ENCODE measurements at regions not wholly inside any gene's neighbourhood (a gene's known extent, or its start where the extent isn't known, plus 50 kb on each side); places are given as distances from the start of the nearest gene placed in this dataset.
A peak's percentile ranks its signal among the peaks of the same experiment; 100 is the strongest.
"Not testable (repeated sequence)": the region's sequence is repeated elsewhere in the genome, so short reads cannot be mapped to it uniquely, and the experiment has no call there.

DNA sequence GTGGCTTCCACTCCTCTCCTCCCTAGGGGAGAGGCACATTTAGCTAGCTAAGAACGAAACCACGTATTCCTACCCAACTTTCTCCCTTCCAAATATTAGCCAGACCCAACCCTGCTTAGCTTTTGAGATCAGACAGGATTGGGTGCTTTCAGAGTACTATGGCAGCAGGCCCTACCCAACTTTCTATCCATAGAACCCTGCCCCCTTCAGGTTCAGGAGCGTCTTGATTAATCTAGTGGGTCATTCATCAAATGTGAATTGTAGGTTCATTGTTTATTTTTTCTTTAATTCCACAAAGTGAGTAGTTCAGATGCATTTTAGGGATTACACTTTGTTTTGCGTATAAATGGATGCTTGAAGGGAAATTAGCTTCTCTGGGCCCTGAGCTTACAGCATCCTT lies 188.3 kb downstream of the MIB1 start:
- no peak for DNase-seq

DNA sequence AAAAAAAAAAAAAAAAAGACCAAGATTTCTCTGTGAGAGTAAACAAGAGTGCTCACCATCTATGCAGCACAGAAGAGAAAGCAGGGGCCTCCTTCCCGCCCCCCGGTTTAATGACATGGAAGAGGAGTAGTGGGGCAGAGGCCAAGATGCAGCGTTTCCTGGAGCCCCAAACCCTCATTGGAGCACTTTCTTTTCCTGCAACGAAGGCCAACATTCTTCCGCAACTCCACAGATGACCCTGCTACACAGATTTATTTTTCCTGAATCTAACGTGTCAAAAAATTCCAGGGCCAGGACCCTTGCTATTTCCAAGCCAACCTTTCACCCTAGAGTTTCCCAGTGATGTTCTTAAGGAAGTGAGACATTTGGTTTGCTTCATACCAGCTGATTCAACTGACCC lies 189.6 kb downstream of the MIB1 start:
- DNase-seq = no peak

DNA sequence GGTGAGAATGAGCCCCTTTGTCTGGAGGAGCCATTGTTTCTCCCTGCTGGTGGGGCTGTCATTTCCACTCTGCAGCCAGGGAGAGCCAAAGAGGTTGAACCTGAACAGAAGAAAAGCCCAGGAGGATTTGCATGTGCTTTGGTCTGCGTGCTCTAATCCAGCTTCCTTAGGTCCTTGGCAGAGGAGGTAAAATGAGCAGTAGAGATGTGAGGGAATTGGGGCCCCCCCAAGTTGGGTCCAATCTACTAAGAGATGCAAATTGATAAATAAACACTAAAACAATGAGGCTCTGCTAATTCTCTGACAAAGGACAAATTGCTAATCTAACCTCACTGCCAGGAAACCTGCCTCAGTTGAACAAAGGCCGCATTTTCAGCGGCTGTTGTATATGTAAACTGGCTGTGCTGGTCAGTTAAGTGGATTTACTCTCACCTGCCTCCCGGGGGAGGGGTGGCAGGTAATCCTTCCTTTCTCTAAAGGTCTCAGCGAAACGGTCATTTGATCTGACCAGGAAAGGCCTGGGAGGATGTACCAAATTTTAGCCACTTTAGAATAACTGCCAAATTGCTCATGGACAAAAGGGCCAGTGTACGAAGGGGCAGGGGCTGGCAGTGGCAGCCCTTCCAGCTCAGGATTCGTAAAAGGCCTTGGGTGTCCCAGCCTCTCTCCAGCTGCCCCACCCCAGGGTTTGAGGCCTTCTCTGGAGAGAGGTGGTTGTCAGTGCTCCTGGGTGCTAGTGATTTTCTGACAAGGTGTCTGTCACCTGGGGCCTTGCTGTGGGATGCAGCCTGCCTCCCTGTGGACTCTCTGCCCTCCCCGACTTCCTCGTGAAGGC lies 193.6 kb downstream of the MIB1 start:
- no peak for DNase-seq

DNA sequence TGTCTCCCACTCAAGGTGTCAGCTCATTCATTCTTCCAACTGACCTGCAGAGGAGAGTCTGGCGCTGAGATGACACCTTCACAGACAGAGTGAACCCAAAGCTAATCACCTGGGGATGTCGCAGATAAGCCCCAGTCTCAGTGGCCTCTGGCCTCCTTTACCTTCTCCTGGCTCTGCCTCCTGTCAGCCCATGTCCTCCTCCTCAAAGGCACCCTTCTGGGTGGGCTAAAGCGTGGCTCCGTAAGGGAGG lies 194.1 kb downstream of the MIB1 start:
- no peak for DNase-seq

DNA sequence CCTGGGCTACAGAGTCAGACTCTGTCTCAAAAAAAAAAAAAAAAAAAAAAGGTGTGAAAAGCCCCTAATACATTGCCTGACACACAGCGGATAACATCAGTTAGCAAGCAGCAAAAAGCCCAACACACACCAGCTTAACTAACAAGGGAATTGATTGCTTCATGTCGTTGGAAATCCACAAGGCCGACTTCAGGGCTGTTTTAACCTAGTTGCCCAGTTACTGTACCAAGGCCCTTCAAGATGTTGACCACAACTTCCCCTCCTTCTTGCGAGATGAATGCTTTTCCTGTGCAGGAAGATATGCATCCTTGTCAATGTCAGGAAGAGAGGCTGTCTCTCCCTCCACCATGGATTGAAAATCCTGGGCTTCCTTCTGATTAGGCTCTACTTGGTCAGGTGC lies 202.9 kb downstream of the MIB1 start:
- DNase-seq = no peak

DNA sequence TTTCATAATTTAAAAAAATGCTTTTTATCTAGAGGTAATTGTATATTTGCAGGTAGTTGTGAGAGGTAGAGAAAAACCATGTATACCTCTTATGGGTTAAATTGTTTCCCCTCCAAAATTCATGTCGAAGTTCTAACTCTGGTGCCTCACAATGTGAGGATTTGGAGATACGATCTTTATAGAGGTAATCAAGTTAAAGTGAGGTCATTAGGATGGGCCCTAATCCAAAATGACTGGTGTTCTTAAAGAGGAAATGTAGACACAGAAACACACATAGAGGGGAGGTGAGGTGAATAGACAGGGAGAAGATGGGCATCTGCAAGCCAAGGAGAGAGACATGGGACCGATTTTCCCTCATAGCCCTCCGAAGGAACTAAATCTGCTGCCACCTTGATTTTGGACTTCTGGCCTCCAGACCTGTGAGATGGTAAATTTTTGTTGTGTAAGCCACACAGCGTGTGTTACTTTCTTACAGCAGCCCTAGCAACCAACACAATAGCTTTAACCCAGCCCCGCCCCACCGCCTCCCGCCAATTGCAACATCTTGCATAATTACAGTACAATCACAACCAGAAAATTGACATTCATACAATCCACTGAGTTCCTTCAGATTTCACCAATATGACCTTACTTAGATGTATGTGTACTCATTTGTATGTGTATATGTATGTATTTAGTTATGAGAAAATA lies 208.9 kb downstream of the MIB1 start:
- no peak for DNase-seq

DNA sequence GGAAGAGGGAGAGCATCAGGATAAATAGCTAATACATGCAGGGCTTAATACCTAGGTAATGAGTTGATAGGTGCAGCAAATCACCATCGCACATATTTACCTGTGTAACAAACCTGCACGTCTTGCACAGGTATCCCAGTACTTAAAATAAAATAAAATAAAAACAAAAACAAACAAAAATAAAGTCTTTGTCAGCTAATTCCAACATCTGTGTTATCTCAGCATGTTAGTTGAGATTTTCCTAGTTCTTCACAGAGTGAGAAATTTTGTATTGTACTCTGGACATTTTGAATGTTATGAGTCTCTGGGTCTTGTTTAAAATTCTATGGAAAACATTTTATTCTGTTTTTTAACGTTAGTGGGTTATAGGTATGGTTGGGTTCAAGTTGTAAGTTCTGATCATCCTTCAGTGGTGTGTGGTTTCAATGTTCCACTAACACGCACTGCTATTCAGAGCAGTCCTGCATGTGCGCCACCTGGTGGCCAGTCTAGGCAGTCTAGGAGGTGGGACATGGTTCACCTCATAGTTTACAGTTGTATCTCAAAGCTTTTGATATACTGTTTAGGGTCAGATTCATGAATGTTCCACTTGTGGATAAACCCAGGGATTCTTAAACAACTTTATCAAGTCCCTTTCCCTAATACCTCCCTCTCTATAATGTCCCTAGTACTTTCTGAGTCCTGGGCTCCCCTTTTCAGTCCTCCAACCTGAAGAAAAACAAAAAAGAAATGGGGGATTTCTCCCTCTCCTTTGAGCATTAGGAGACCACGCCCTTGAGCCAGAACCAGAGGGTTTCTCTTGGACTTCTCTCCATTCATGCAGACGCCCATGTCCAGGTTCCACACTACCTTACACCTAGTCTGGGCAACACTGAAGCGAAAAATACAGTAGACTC lies 213.4 kb upstream of the GATA6 start:
- peak; percentile 40 for DNase-seq

DNA sequence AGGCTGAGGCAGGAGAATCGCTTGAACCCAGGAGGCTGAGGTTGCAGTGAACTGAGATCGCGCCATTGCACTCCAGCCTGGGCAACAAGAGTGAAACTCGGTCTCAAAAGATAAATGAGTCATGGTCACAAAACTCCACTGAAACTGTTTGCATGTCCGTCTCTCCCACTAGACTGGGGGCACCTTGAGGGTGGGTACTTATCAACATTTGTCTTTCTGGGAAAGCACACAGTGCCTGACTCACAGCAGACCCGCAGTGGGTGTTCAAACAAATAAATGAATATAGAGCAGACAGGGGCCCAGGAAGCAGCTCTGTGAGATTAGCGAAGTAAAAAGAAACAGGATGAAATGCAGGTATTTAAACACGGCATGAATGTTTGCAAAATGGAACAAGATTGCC lies 211.1 kb upstream of the GATA6 start:
- no peak for DNase-seq

DNA sequence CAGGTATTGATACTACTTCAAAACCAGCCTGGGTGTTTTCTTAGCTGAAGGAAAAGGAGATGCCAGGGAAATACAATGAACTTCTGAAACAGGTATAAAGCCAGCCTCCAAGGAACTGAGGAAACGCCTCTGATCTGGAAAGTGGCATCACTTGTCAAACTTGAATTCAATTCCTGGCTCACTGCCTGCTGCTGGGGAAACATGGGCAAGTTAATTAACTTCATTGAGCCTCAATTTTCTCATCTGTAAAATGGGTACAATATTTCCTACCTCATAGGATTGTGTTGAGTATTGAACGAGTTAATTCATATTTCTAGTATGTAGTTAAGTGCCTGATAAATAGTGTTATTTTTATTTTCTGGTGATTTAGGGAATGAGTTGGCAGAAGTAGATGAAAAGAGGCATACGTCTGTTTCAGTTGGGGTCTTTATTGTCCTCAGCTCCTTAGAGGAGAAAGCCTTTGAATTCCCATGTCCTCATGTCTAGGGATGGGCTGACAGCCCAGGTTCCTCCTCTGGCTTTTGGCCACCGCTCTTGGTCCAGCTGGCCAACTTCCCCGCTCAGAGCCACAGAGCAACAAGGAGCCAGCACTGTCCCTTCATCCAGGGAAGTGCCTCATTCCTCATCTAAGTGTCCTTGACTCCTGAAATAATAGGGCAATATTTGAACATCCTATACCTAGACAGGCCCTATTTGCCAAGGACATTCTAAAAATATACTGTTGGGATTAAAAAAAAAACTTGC lies 210.5 kb upstream of the GATA6 start:
- DNase-seq = no peak

DNA sequence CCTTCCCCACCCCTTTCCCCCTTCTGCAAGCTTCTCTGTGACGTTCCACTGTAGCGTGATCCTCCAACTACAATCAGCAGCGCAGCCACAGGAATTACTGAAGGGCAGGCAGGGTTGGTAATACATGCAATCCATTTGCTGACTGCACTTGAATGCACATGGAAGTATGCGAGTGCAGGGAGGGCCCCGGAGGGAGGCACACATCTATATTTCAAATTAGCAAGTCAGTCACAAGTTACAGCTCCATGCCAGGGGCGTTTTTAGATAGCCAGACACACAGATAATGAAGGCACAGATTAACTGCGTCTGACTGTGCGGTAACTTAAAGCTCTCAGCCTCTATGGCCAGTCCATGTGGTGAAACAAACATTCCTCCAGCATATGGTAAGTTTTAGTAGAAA lies 209.2 kb upstream of the GATA6 start:
- no peak for DNase-seq

DNA sequence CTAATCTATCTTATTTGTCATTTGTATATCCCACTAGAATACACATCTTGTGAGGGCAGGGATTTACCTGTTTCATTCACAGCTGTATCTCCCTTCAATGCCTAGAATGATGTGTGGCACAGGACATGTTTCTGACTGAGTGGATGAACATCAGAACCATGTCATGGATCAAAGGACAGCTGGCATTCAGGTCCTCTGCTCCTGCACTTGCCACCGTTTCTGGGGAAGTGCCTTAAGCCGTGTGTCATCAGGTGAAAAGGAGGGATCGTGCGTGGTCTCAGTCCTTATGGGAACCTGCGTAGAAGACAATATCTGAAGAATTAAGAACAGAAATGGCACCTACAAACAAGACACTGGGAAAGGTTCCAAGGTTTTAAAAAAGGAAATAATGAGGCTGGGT lies 206.1 kb upstream of the GATA6 start:
- DNase-seq = no peak

DNA sequence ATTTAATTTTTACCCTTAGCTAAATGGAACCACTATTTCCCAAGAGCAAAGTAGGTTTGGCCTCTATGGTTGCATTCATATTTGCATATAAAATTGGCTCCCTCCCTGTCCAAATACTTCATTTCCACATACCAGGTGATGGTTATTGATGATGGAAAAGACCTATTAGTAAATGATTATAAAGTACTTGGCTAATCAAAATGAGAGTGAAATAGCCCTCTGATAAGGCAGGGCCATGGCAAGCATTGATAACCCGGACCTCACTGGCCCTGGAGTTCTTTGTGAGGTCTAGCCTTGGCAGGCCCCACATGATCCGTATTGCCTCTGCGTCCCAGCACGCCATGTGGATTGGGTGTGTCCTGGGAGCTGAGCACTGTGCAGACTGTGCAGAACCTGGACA lies 201.1 kb upstream of the GATA6 start:
- DNase-seq = no peak

DNA sequence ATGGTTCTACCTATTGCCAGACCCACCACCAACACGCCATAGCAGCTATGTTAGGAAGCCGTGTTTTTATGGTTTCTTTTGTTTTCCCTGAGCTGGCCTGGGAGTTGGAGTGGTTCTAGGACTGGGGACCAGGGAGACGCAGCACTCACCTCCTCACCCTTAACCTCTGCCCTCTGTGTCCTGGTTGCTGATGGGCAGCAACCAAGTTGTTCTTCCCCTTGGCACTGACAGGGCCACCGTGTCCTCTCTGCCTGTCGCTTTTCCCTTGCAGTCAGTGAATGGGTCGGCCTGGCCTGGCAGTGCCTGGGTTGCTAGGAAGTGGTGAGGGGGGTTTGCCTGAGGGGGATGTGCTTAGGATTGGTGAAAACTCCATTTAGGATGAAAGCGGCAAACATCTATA lies 197.1 kb upstream of the GATA6 start:
- no peak for DNase-seq

DNA sequence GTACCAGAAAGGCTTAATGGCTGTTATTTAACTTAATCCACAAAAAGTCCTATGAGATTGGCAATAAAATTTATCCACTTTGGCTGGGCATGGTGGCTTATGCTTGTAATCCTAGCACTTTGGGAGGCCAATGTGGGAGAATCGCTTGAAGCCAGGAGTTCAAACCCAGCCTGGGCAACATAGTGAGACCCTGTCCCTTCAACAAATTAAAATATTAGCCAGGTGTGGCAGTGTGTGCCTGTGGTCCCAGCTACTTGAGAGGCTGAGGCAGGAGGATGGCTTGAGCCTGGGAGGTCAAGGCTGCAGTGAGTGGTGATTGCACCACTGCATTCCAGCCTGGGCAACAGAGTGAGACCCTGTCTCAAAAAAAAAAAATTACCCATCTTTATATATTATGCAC lies 193.4 kb upstream of the GATA6 start:
- DNase-seq = not testable (repeated sequence)

DNA sequence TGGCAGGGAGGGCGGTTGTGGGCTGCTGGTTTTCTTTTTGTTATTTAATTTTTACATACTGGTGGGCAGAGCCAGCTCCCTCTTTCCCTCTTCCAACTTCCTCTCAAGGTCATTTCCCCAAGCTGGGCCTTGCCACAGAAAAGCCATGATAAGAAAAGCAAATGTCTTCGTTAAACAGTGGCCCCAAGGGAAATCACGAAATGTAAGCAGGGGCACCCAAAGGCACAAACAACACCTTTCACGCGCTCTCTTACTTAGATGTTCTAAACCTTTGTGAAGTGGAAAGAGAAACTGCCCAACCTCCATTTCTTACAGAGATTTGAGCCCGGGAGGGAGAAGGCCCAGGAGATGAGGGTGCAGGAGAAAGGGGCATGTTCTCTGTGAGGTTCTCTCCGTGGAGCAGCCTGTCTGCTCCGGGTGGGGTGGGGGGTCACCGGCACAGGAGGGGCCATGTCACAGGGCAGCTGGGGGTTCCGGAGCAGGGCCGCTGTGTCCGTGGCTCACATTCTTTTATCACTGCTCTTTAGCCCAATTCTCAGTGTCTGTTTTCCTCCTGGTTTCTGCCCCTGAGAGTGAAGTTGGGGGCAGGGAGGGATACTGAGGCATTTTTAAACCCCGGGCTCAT lies 190.7 kb upstream of the GATA6 start:
- no peak for DNase-seq

DNA sequence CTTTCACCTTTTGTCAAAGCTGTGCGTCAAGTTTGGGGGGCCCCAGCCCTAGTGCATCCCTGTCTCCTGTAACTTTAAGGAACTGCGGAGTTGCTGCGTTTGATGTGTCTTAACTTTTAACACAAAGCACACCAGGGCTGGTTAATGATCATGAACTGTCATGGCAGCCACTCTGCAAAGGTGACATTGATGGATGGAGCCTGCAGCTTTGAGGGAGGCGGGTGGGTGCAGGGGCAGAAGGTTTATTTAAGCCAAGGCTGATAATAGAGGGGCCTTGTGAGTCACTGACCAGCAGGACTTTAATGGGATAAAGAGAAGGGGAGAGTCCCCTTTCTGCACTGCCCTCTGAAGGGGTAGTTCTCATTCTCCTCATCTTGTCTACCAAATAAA lies 190.2 kb upstream of the GATA6 start:
- DNase-seq = no peak

DNA sequence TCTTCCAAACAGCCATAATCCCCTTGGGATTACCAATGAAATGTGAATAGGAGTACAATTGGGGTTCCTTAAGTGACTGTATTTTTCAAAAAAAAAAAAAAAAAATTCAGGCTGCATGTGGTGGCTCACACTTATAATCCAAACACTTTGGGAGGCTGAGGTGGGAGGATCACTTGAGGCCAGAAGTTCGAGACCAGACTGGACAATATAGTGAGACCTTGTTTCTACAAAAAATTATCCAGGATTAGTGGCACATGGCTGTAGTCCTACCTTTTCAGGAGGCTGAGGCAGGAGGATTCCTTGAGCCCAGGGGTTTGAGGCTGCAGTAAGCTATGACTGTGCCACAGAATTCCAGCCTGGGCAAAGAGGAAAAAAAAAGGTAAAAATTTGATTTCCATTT lies 189.6 kb upstream of the GATA6 start:
- no peak for DNase-seq

DNA sequence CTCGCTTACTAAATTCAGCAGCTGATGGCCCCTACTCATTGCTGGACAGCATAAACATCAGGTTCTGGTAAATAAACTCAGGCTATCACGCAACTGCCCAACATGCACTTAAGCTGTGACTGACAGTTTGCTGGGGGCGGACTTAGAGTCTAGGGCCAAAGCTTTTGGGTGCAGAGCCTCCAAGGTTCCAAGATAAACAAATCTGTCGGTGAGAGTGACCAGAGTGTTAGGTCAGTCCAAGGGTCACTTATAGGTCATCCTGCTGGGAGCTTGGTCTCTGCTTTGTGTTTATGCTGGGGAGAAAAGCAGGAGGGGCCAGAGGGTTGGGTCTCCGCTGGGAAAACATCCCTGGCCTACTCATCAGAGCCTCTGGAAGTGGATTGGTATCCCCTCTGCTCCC lies 188.6 kb upstream of the GATA6 start:
- no peak for DNase-seq

DNA sequence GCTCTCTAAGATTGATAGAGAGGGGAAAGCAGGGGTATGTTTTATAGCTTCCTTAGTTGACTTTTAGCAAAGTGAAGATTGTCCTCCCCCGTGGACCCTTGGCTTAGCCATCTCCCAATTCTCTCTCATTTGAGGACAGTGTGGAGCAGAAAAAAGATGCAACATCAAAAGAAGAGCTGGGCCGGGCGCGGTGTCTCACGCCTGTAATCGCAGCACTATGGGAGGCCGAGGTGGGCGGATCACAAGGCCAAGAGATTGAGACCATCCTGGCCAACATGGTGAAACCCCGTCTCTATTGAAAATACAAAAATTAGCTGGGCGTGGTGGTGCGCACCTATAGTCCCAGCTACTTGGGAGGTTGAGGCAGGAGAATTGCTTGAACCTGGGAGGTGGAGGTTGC lies 187.9 kb upstream of the GATA6 start:
- DNase-seq = not testable (repeated sequence)

DNA sequence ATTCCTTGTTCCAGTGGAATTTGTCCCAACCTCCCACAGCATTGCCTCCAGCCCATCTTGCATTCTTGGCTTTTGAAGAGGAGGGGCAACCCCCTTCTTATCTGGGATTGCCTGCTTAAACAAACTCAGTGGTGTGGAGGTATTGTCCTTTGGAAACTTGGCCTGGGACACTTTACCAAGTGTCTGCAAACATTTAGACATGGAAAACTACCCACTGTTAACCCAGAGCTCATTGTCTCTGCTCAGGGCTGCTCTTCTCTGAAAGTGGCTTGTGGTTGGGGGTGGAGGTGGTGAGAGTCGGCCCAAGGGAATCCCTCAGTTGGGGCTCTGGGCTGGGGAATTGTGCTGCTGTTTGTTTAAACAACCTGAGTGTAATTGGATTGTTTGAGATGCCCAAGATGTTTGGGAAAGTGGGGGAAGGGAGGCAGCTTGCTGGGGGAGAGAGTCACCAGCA lies 178.3 kb upstream of the GATA6 start:
- DNase-seq = no peak

DNA sequence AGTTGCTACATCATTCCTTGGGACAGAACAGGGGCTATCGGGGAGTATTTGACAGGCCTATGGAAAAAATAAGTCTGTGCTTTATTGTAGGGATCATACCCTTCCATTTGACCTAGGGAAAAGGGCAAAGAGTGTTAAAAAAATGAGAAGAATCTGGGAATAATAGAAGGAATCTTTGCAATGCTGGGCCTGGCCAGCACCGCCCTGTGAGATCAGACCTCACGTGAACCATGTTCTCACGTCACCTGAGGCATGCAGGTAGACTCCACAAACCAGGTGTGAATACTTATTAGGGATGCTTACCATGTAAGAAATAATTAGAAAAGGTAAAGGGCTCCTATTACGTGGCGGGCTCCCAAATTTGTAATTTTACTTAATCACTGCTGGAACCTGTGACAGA lies 177.5 kb upstream of the GATA6 start:
- no peak for DNase-seq

DNA sequence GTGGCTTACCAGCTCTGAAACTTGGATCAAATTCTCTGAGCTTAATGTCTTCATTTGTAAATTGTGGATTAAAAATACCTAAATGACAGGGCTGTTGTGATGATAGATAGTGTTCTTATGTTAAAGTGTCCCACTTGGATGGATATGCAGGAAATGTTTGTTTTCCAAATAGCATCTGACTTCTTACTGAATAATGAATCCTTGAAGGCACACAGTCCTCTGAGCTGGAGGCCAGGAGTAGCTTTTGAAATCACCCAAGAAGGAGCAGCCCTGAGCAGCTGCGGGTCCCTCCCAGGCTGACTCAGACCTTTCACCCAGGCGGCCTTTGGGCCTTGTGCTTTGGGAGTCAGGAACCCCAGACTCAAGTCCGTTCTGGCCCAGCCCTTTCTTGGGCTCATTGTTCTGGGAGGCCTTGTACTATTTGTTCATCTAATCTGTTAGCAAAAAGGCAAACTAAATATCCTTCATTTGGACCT lies 173.0 kb upstream of the GATA6 start:
- no peak for DNase-seq
